Omental fat pad (tissue), 3 donors: ENCODE measurements at regions not wholly inside any gene's neighbourhood (a gene's known extent, or its start where the extent isn't known, plus 50 kb on each side); places are given as distances from the start of the nearest gene placed in this dataset.
"Not testable (repeated sequence)": the region's sequence is repeated elsewhere in the genome, so short reads cannot be mapped to it uniquely, and the experiment has no call there.

Experiments used
- ATAC-seq: fragments of 150-250 bp; one replicate; pipeline ENCODE4 v1.9.1; 2016; ENCODE audit warnings: mild to moderate bottlenecking, moderate library complexity; ENCODE audit not compliant: low FRiP score
- DNase-seq: peaks from one replicate; pipeline ENCODE4 v3.0.0-alpha.2; 2019; ENCODE audit warnings: low spot score
- CTCF ChIP-seq, 3 donors: fragments of 450-650 bp; IDR thresholded peaks; one replicate each; pipeline ENCODE4 v1.5.1; 2016 to 2017; ENCODE audit warnings: antibody characterized with exemption in 3 of 3, mild to moderate bottlenecking in 3 of 3, moderate library complexity in 2 of 3

- DNase-seq (no peak), ATAC-seq (no peak)
- TF ChIP-seq CTCF (IDR thresholded peaks at IDR 0.05) = no peak
These were observed 511.5 kb upstream of the CYLC2 start for GRCh38 chr9:102483651-102484050.

GRCh38 chr9:102482776-102483175 lies 512.4 kb upstream of the CYLC2 start:
- no peak for TF ChIP-seq CTCF (IDR thresholded peaks at IDR 0.05)
- ATAC-seq = no peak
- no peak for DNase-seq

- no peak for TF ChIP-seq CTCF (IDR thresholded peaks at IDR 0.05)
- ATAC-seq = no peak
- DNase-seq = no peak
These were observed 515.9 kb upstream of the CYLC2 start for GRCh38 chr9:102479191-102479590.

GRCh38 chr9:102474357-102474756 lies 520.8 kb upstream of the CYLC2 start:
- ATAC-seq = no peak
- no peak for DNase-seq
- no peak for TF ChIP-seq CTCF (IDR thresholded peaks at IDR 0.05)

GRCh38 chr9:102469430-102469829 lies 525.7 kb upstream of the CYLC2 start:
- DNase-seq, ATAC-seq: not testable (repeated sequence)

GRCh38 chr9:102461156-102461819 lies 533.8 kb upstream of the CYLC2 start:
- DNase-seq (no peak), ATAC-seq (no peak)
- no peak for TF ChIP-seq CTCF (IDR thresholded peaks at IDR 0.05)

- no peak for DNase-seq
- ATAC-seq = no peak
- no peak for TF ChIP-seq CTCF (IDR thresholded peaks at IDR 0.05)
These were observed 535.3 kb upstream of the CYLC2 start for GRCh38 chr9:102459828-102460227.
